ENCODE measurements at regions not wholly inside any gene's neighbourhood (a gene's known extent, or its start where the extent isn't known, plus 50 kb on each side); places are given as distances from the start of the nearest gene placed in this dataset.
A peak's percentile ranks its signal among the peaks of the same experiment; 100 is the strongest.
"Not testable (repeated sequence)": the region's sequence is repeated elsewhere in the genome, so short reads cannot be mapped to it uniquely, and the experiment has no call there.

DNA sequence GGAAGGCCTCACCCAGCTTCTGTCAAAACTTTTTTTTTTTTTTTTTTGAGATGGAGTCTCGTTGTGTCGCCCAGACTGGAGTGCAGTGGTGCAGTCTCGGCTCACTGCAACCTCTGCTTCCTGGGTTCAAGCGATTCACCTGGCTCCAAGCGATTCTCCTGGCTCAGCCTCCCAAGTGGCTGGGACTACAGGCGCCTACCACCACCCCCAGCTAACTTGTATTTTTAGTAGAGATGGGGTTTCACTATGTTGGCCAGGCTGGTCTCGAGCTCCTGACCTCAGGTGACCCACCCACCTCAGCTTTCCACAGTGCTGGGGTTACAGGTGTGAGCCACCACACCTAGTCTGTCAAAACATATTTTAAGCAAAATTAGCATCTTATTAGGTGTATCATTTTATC lies 71.7 kb upstream of the WNT7B start:
- H3K27me3 ChIP-seq (ENCODE audit: control insufficient read depth in 1 of 2, insufficient read depth in 2 of 2, low read length in 2 of 2); H3K9me3 ChIP-seq (ENCODE audit: control insufficient read depth in 2 of 2, low read length in 2 of 2); H3K9ac ChIP-seq (ENCODE audit: low read length in 2 of 2); H3K4me3 ChIP-seq (ENCODE audit: low read length in 2 of 2); H3K36me3 ChIP-seq (ENCODE audit: control insufficient read depth in 2 of 2, insufficient read depth in 2 of 2, low read length in 2 of 2): not testable (repeated sequence)
- H3K4me1 ChIP-seq (ENCODE audit: control insufficient read depth, insufficient read depth, low read length) = peaks cover 79% of the 10 kb centered on the region
- peak overlapping the region; percentile 92 for H3K27ac ChIP-seq (ENCODE audit: low read length)

DNA sequence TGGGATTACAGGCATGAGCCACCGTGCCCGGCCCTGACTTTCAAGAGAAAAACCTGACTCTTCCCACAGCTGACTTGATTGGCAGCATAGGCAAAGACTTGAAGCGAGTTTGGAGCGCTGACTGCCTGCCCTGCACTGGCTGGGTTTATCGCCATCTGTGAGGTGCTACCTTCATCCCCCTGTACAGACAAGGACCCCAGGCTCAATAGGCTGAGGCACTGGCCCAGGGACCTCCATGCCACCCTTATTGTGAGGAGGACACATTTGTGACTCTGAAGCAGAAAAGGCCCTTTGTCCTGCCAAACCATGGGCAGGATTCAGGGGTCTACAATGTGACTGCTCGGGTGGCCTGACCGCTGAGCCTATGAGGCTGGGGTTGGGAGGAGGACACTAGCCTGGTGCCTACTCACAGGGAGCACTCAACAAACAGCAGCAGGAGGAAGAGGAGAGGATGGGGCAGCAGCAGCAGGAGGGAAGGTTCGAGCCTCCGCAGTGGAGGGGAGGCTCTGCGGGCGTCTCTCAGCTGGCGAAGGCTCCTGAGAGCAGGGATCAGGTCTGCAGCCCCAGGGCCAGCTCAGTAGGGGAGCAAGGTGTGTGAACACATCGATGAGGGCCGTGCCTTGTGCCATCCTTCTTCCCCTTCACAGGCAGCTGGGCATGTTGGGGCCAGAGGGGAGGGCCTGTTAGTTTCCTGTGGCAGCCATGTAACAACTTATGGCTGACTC lies 72.9 kb upstream of the WNT7B start:
- Histone ChIP-seq H3K9me3 (ENCODE audit: control insufficient read depth in 2 of 2, low read length in 2 of 2) (no peaks in the 10 kb centered on the region), H3K9ac (ENCODE audit: low read length in 2 of 2) (no peak overlapping the region), H3K4me1 (ENCODE audit: control insufficient read depth, insufficient read depth, low read length) (peaks cover 79% of the 10 kb centered on the region), H3K36me3 (ENCODE audit: control insufficient read depth in 2 of 2, insufficient read depth in 2 of 2, low read length in 2 of 2) (no peaks in the 10 kb centered on the region), H3K27me3 (ENCODE audit: control insufficient read depth in 1 of 2, insufficient read depth in 2 of 2, low read length in 2 of 2) (no peaks in the 10 kb centered on the region), H3K27ac (ENCODE audit: low read length) (peak overlapping the region; percentile 92), H3K4me3 (ENCODE audit: low read length in 2 of 2) (no peak overlapping the region)

DNA sequence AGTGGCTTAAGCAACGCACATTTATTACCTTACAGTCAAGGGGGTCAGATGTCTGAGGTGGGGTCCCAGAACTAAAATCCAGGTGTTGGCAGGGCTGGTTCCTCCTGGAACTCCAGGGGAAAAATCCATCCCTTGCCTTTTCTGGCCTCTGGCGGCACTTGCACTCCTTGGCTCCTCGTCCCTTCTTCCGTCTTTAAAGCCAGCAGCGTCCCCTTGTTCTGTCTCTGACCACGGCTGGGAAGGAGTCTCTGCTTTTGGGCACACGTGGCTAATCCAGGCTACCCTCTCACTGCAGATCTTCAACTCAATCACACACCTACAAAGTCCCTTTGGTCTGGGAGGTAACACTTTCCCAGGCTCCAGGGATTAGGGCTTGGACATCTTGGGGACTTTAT lies 73.5 kb upstream of the WNT7B start:
- peak overlapping the region in 1 of 2 donors; percentile 29 for H3K9ac ChIP-seq (ENCODE audit: low read length in 2 of 2)
- no peaks in the 10 kb centered on the region for H3K9me3 ChIP-seq (ENCODE audit: control insufficient read depth in 2 of 2, low read length in 2 of 2)
- H3K4me3 ChIP-seq (ENCODE audit: low read length in 2 of 2) = peak overlapping the region in 1 of 2 donors; percentile 22
- H3K27ac ChIP-seq (ENCODE audit: low read length) = peak overlapping the region; percentile 92
- H3K4me1 ChIP-seq (ENCODE audit: control insufficient read depth, insufficient read depth, low read length) = peaks cover 81% of the 10 kb centered on the region
- no peaks in the 10 kb centered on the region for H3K27me3 ChIP-seq (ENCODE audit: control insufficient read depth in 1 of 2, insufficient read depth in 2 of 2, low read length in 2 of 2)
- H3K36me3 ChIP-seq (ENCODE audit: control insufficient read depth in 2 of 2, insufficient read depth in 2 of 2, low read length in 2 of 2) = no peaks in the 10 kb centered on the region

DNA sequence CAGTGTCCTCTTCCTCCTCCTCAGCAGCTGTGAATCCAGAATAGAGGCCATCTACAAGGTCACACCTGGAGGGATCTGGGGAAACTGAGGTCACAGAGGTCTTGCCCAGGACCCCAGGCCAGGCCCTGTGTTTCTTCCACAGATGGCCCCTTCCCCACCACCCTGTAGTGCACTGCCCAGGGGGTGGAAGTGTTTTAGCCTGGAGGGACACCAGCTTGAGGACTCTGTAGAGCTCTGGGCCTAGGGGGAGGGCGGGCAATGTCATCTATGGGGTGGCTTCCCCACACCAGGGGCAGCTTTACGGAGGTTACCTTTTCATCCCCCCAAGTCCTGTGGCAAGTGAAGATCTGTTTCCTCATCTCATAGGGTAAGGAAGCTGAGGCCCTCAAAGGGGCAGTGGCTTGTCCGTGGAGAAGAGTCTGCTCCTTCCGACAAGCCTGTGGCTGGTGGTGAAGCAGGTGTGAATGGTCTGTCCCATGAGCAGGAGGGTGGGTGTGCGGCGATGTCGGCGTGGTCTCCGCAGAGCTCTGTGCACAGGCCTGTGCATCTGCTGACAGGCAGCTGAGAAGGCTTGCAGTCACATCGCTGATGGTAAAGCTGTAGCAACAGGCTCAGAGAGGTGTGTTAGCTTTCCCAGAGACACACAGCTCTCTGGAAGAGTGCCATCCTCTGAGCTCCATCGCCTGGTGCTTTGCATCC lies 74.1 kb upstream of the WNT7B start:
- peaks cover 81% of the 10 kb centered on the region for H3K4me1 ChIP-seq (ENCODE audit: control insufficient read depth, insufficient read depth, low read length)
- H3K36me3 ChIP-seq (ENCODE audit: control insufficient read depth in 2 of 2, insufficient read depth in 2 of 2, low read length in 2 of 2) = no peaks in the 10 kb centered on the region
- peak overlapping the region; percentile 58 to 76 for H3K9ac ChIP-seq (ENCODE audit: low read length in 2 of 2)
- no peaks in the 10 kb centered on the region for H3K27me3 ChIP-seq (ENCODE audit: control insufficient read depth in 1 of 2, insufficient read depth in 2 of 2, low read length in 2 of 2)
- H3K9me3 ChIP-seq (ENCODE audit: control insufficient read depth in 2 of 2, low read length in 2 of 2) = no peaks in the 10 kb centered on the region
- peak overlapping the region in 1 of 2 donors; percentile 22 for H3K4me3 ChIP-seq (ENCODE audit: low read length in 2 of 2)
- peak overlapping the region; percentile 92 for H3K27ac ChIP-seq (ENCODE audit: low read length)

DNA sequence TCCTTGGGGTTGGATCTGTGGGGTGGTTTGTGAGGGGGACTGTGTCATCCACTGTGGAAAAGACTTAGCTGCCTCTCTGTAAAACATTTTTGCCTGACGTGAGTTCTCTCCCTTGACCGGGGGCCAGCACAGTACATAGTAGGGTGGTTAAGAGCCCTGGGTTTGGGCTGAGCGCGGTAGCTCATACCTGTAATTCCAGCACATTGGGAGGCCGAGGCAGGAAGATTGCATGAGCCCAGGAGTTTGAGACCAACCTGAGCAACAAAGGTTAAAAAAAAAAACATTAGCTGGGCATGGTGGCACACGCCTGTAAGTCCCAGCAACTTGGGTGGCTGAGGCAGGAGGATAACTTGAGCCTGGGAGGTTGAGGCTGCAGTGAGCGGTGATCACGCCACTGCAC lies 74.7 kb upstream of the WNT7B start:
- H3K4me1 ChIP-seq (ENCODE audit: control insufficient read depth, insufficient read depth, low read length) = peaks cover 80% of the 10 kb centered on the region
- H3K36me3 ChIP-seq (ENCODE audit: control insufficient read depth in 2 of 2, insufficient read depth in 2 of 2, low read length in 2 of 2) = no peaks in the 10 kb centered on the region
- H3K27ac ChIP-seq (ENCODE audit: low read length) = peak overlapping the region; percentile 92
- no peaks in the 10 kb centered on the region for H3K27me3 ChIP-seq (ENCODE audit: control insufficient read depth in 1 of 2, insufficient read depth in 2 of 2, low read length in 2 of 2)
- H3K4me3 ChIP-seq (ENCODE audit: low read length in 2 of 2) = peak overlapping the region in 1 of 2 donors; percentile 22
- H3K9ac ChIP-seq (ENCODE audit: low read length in 2 of 2) = peak overlapping the region; percentile 58 to 76
- no peaks in the 10 kb centered on the region for H3K9me3 ChIP-seq (ENCODE audit: control insufficient read depth in 2 of 2, low read length in 2 of 2)

DNA sequence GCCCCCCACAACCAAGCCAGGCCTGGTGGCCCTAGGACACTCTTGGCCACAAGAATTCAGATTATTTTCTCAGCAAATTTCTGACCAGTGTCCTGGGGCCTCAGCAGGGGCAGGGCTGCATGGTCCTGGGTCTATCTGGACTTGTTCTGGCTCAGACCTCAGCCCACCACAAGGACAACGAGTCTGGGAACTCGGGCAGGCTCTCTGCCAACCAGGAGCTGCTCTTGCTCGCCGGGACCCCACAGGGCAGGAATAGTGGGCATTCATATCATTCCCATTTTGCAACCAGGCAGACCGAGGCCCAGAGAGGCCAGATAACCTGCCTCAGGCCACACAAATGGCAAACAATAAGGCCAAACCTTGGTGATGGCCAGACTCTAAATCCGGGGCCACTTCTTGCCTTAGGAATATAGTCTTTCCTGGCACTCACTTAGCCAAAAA lies 75.4 kb upstream of the WNT7B start:
- Histone ChIP-seq H3K4me1 (ENCODE audit: control insufficient read depth, insufficient read depth, low read length) (peaks cover 81% of the 10 kb centered on the region), H3K27me3 (ENCODE audit: control insufficient read depth in 1 of 2, insufficient read depth in 2 of 2, low read length in 2 of 2) (no peaks in the 10 kb centered on the region), H3K9me3 (ENCODE audit: control insufficient read depth in 2 of 2, low read length in 2 of 2) (no peaks in the 10 kb centered on the region), H3K9ac (ENCODE audit: low read length in 2 of 2) (peak overlapping the region; percentile 66 to 76), H3K27ac (ENCODE audit: low read length) (peak overlapping the region; percentile 92), H3K36me3 (ENCODE audit: control insufficient read depth in 2 of 2, insufficient read depth in 2 of 2, low read length in 2 of 2) (no peaks in the 10 kb centered on the region), H3K4me3 (ENCODE audit: low read length in 2 of 2) (peak overlapping the region; percentile 70 to 80)

DNA sequence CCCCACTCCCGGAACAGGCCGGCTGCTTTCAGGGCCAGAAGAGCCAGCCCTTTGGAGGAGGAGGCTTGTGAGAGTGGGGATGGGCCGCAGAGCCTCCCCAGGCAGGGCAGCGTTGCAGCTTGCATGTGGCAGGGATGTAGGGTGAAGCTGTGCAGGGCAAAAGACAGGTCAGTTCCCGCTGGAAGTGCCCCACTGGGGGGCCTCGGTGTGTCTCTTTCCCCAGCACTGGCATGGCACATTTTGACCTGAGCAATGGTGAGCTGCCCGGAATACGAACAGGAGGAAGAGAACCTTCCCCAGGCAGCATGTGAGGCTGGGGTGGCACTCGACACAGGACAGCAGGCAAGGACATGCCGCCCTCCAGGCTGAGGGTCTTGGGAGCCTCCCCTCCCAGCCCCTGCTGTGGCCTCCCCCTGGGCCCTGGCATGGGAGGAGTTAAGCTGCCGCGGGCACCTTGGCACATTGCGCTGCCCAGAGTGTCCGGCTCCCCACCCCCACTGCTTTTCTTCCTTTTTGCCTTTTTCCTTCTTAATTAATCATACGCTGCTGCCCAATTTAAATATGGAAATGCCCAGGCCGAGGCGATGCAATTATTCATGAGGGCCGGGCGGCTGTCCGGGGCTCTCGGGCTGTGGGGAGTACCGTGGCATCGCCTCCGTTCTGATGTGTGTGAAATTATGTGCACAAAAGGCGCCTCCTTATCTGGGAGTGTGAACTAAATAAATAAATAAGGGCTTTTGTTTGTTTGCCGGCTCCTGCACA lies 76.0 kb upstream of the WNT7B start:
- peak overlapping the region; percentile 66 to 76 for H3K9ac ChIP-seq (ENCODE audit: low read length in 2 of 2)
- peak overlapping the region; percentile 92 for H3K27ac ChIP-seq (ENCODE audit: low read length)
- no peaks in the 10 kb centered on the region for H3K36me3 ChIP-seq (ENCODE audit: control insufficient read depth in 2 of 2, insufficient read depth in 2 of 2, low read length in 2 of 2)
- peaks cover 80% of the 10 kb centered on the region for H3K4me1 ChIP-seq (ENCODE audit: control insufficient read depth, insufficient read depth, low read length)
- no peaks in the 10 kb centered on the region for H3K9me3 ChIP-seq (ENCODE audit: control insufficient read depth in 2 of 2, low read length in 2 of 2)
- peak overlapping the region; percentile 70 to 80 for H3K4me3 ChIP-seq (ENCODE audit: low read length in 2 of 2)
- H3K27me3 ChIP-seq (ENCODE audit: control insufficient read depth in 1 of 2, insufficient read depth in 2 of 2, low read length in 2 of 2) = no peaks in the 10 kb centered on the region

DNA sequence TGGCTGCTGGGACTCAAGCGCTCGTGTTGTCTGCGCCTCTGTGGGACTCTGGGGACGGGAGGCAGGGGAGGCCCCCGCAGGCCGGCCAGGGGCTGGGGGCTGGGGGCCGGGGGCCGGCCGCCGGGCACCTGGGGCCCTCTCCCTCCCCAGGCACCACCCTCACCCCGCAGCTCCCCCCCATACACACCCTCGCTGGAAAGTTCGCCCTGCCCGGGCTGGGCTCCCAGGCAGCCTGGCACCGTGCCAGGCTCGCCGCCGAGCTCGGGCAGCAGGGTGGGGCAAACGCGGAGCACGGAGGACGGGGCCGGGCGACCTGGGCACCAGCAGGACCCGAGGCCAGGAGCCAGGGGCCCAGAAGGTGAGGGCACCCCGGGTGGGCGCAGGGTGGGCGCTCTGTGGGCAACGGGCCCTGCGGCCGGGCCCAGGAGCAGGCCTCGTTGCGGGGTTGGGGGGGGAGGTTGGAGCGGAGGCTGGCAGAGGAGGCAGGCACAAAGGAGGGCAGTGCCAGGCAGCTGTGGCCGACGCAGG lies 76.7 kb upstream of the WNT7B start:
- Histone ChIP-seq H3K9ac (ENCODE audit: low read length in 2 of 2) (peak overlapping the region; percentile 76 to 84), H3K4me1 (ENCODE audit: control insufficient read depth, insufficient read depth, low read length) (peaks cover 78% of the 10 kb centered on the region), H3K36me3 (ENCODE audit: control insufficient read depth in 2 of 2, insufficient read depth in 2 of 2, low read length in 2 of 2) (no peaks in the 10 kb centered on the region), H3K27me3 (ENCODE audit: control insufficient read depth in 1 of 2, insufficient read depth in 2 of 2, low read length in 2 of 2) (no peaks in the 10 kb centered on the region), H3K9me3 (ENCODE audit: control insufficient read depth in 2 of 2, low read length in 2 of 2) (no peaks in the 10 kb centered on the region), H3K4me3 (ENCODE audit: low read length in 2 of 2) (peak overlapping the region; percentile 70 to 80), H3K27ac (ENCODE audit: low read length) (peak overlapping the region; percentile 92)

DNA sequence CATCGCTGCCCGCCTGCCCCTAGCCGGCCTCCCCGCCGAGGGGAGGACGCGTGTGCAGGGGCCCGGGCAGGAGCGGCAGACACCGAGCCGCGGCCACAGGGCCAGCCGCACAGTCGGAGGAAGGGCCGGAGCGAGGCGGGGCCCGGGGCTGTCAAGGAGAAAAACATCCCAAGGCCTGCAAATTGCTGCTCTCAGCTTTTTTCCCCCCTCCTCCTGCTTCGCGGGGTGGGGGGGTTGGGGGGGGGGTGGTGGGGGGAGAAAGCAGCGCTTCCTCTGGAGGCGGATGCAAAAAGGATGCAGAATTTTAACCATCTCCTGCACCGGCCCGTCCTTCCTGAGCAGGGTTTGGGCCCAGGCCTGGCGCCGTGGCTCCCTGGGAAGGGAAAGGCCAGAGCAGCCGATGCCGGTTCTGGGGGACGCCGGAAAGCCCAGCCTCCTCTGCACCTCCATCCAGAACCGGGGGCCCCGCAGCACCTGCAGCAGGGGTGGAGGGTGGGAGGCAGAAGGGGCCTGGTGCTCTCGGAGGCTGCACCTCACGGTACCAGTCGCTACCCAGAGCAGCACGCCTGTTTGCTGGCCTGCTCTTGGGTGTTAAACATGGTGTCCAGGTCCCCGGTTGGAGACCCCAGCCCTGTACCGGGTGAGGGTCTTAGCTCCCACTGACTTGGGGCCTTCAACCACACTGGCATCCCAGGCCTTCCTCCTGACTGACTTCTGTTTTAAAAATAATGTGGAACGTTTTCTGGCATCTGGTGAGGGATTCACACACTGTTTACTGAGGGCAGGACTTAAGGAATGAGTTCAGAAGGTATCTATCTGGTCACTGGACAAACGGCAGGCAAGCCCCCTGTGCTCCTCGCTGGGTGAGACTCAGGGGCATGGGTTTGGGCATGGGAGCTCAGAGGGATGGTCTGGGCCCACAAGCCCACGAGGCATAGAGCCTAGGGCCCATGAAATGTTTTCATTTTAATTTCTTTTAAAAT lies 77.4 kb upstream of the WNT7B start:
- peak overlapping the region; percentile 76 to 88 for H3K9ac ChIP-seq (ENCODE audit: low read length in 2 of 2)
- H3K4me3 ChIP-seq (ENCODE audit: low read length in 2 of 2) = peak overlapping the region; percentile 66 to 81
- H3K4me1 ChIP-seq (ENCODE audit: control insufficient read depth, insufficient read depth, low read length) = peaks cover 82% of the 10 kb centered on the region
- H3K9me3 ChIP-seq (ENCODE audit: control insufficient read depth in 2 of 2, low read length in 2 of 2) = no peaks in the 10 kb centered on the region
- H3K27me3 ChIP-seq (ENCODE audit: control insufficient read depth in 1 of 2, insufficient read depth in 2 of 2, low read length in 2 of 2) = no peaks in the 10 kb centered on the region
- peak overlapping the region; percentile 93 for H3K27ac ChIP-seq (ENCODE audit: low read length)
- no peaks in the 10 kb centered on the region for H3K36me3 ChIP-seq (ENCODE audit: control insufficient read depth in 2 of 2, insufficient read depth in 2 of 2, low read length in 2 of 2)

Data from stomach smooth muscle (tissue), 2 donors.